ENCODE measurements at regions not wholly inside any gene's neighbourhood (a gene's known extent, or its start where the extent isn't known, plus 50 kb on each side); places are given as distances from the start of the nearest gene placed in this dataset.

DNA sequence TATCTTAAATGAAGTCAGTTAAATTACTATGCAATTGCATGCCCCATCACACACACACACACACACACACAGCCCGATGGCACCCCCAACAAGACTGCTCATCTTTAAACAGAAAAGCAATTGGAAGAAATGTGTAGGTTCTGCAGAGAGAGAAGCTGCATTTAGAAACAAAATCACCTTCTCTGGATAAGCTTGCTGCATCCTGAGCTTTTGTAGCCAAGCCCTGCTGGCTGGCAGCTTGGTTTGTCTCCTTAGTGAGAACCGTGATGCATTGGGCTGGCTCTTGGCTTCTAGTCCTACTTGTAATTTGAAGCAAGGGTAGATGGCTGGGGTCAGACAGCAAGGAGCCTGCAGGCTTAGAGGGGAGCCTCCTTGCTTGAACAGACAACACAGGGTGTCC, 153.8 kb downstream of the SOX9 start:
- TF ChIP-seq, protein P1, sequence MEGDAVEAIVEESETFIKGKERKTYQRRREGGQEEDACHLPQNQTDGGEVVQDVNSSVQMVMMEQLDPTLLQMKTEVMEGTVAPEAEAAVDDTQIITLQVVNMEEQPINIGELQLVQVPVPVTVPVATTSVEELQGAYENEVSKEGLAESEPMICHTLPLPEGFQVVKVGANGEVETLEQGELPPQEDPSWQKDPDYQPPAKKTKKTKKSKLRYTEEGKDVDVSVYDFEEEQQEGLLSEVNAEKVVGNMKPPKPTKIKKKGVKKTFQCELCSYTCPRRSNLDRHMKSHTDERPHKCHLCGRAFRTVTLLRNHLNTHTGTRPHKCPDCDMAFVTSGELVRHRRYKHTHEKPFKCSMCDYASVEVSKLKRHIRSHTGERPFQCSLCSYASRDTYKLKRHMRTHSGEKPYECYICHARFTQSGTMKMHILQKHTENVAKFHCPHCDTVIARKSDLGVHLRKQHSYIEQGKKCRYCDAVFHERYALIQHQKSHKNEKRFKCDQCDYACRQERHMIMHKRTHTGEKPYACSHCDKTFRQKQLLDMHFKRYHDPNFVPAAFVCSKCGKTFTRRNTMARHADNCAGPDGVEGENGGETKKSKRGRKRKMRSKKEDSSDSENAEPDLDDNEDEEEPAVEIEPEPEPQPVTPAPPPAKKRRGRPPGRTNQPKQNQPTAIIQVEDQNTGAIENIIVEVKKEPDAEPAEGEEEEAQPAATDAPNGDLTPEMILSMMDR (IDR thresholded peaks at IDR 0.05; ENCODE audit: unreplicated experiment), result no peak
- Mint-ChIP-seq H3K27me3 (ENCODE audit: unreplicated experiment) (no peaks in the 10 kb centered on the region), H3K36me3 (ENCODE audit: low read depth, unreplicated experiment) (no peaks in the 10 kb centered on the region), H3K9me3 (ENCODE audit: unreplicated experiment) (no peaks in the 10 kb centered on the region), H3K4me1 (ENCODE audit: unreplicated experiment) (no peaks in the 10 kb centered on the region), H3K4me3 (ENCODE audit: unreplicated experiment) (no peak overlapping the region), H3K27ac (ENCODE audit: unreplicated experiment) (no peak overlapping the region)
- DNase-seq (ENCODE audit: low spot score), result no peak

DNA sequence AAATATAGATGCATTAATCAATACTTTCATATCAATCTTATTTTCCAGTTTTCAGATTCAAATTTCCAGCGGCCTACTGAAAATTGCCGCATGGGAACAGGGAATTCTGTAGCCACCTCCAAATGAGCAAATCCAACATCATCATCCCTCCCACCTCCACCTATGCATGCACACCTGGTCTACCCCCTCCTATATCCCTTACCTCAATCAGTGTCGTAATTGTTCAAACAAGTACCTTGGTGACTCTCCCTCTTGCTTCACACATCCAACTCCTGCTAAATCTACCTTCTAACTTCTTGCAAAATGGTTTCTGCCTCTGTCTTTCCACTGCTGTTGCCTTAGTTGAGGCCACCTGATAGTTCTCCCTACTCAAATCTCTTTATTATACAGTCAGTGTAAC, 160.1 kb downstream of the SOX9 start:
- Mint-ChIP-seq H3K27me3 (ENCODE audit: unreplicated experiment) (no peaks in the 10 kb centered on the region), H3K4me3 (ENCODE audit: unreplicated experiment) (no peak overlapping the region), H3K27ac (ENCODE audit: unreplicated experiment) (no peak overlapping the region), H3K4me1 (ENCODE audit: unreplicated experiment) (no peaks in the 10 kb centered on the region), H3K36me3 (ENCODE audit: low read depth, unreplicated experiment) (no peaks in the 10 kb centered on the region), H3K9me3 (ENCODE audit: unreplicated experiment) (no peaks in the 10 kb centered on the region)
- TF ChIP-seq, protein P1 (IDR thresholded peaks at IDR 0.05; ENCODE audit: unreplicated experiment), result no peak
- no peak for DNase-seq (ENCODE audit: low spot score)

DNA sequence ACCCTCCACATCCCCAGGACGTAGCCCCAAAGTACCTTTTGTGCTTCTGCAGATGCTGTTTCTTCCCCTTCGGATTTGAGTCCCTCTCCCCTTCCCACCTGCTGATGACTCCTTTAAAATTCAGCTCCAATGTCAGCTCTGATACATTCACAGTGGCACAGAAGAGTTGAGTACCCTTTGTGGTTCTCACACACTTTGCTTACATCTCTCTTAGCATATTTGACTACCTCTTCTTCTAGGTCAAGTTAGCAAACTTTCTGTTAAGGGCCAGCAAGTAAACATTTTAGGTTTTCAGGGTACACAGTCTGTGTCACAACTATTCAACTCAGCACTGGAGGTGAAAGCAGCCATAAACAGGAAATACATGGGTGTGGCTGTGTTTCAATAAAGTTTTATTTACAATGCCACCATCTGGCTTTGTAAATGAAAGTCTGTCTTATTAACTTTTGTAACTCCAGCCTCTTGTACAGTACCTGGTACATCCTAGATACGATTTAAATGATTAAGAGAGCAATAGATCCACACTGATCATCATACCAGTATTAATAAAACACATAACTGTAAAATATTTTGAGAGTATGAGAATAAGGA, 161.7 kb downstream of the SOX9 start:
- Mint-ChIP-seq H3K4me3 (ENCODE audit: unreplicated experiment) (no peak overlapping the region), H3K4me1 (ENCODE audit: unreplicated experiment) (no peaks in the 10 kb centered on the region), H3K27ac (ENCODE audit: unreplicated experiment) (no peak overlapping the region), H3K27me3 (ENCODE audit: unreplicated experiment) (peaks cover 3% of the 10 kb centered on the region), H3K9me3 (ENCODE audit: unreplicated experiment) (no peaks in the 10 kb centered on the region), H3K36me3 (ENCODE audit: low read depth, unreplicated experiment) (no peaks in the 10 kb centered on the region)
- TF ChIP-seq, protein P1 (IDR thresholded peaks at IDR 0.05; ENCODE audit: unreplicated experiment), result no peak
- DNase-seq (ENCODE audit: low spot score), result no peak

DNA sequence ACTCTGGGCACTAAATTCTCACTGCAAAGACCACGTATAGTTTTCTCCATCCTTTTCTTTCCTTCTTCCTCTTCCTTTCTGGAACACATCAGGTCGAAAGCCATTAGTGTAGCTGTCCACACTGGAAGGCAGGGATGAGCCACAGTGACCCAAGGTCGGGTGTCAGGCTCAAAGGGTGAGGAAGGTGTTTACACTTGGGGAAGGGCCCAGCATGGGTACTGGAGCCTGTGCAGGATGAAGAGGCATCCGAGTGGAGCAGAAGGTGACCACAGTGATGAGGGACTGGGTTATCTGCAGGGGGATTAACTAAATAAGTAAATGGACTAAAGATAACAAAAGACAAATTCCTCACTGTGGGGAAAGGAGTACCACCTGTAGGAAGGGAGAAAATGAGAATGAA, 164.0 kb downstream of the SOX9 start:
- Mint-ChIP-seq H3K4me3 (ENCODE audit: unreplicated experiment) (no peak overlapping the region), H3K9me3 (ENCODE audit: unreplicated experiment) (no peaks in the 10 kb centered on the region), H3K27me3 (ENCODE audit: unreplicated experiment) (peaks cover 4% of the 10 kb centered on the region), H3K4me1 (ENCODE audit: unreplicated experiment) (no peaks in the 10 kb centered on the region), H3K27ac (ENCODE audit: unreplicated experiment) (no peak overlapping the region), H3K36me3 (ENCODE audit: low read depth, unreplicated experiment) (no peaks in the 10 kb centered on the region)
- DNase-seq (ENCODE audit: low spot score), result no peak
- TF ChIP-seq, protein P1 (IDR thresholded peaks at IDR 0.05; ENCODE audit: unreplicated experiment), result no peak

DNA sequence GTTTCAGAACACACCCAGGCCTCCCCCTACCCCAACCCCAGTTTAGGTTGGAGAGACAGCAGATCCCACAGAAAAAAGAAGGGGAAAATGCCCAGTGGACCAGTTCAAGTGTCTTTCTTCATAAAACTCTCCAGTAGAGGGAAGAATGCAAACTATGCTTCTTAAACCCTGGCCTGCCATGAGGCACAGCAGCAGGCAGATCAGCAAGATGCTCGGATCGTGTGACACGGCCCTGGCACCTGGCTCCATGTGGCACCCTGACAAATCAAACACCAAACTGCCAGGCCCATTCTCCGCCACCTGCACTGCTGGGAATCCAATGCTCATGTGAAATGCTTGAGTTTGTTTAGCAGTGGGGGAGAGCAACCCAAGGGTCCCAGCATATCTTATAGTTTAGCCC, 166.8 kb downstream of the SOX9 start:
- Mint-ChIP-seq H3K27me3 (ENCODE audit: unreplicated experiment) (peaks cover 4% of the 10 kb centered on the region), H3K9me3 (ENCODE audit: unreplicated experiment) (no peaks in the 10 kb centered on the region), H3K4me1 (ENCODE audit: unreplicated experiment) (no peaks in the 10 kb centered on the region), H3K36me3 (ENCODE audit: low read depth, unreplicated experiment) (no peaks in the 10 kb centered on the region), H3K4me3 (ENCODE audit: unreplicated experiment) (no peak overlapping the region), H3K27ac (ENCODE audit: unreplicated experiment) (no peak overlapping the region)
- TF ChIP-seq, protein P1 (IDR thresholded peaks at IDR 0.05; ENCODE audit: unreplicated experiment), result no peak
- no peak for DNase-seq (ENCODE audit: low spot score)
